Mesenchymal stem cell (in vitro differentiated cells and primary cell): ENCODE measurements at regions not wholly inside any gene's neighbourhood (a gene's known extent, or its start where the extent isn't known, plus 50 kb on each side); places are given as distances from the start of the nearest gene placed in this dataset.

Experiments
- DNase-seq: peaks from one replicate; pipeline ENCODE4 v3.0.0-alpha.2; 2013
- H2AFZ ChIP-seq: one replicate; pipeline ENCODE4 v1.6.1; 2013; ENCODE audit warnings: low read depth, mild to moderate bottlenecking, control low read depth, inconsistent platforms, low read length, moderate library complexity
- H2AK5ac ChIP-seq: 2 replicates; pipeline ENCODE4 v1.6.1; 2013; ENCODE audit warnings: low read length, moderate library complexity, mild to moderate bottlenecking, inconsistent platforms; ENCODE audit not compliant: severe bottlenecking
- H2BK120ac ChIP-seq: one replicate; pipeline ENCODE4 v1.6.1; 2013; ENCODE audit warnings: low read depth, mild to moderate bottlenecking, inconsistent platforms, low read length, moderate library complexity
- H2BK12ac ChIP-seq, 2 experiments: one replicate each; pipeline ENCODE4 v1.6.1; 2013; ENCODE audit warnings: inconsistent platforms in 2 of 2, low read length in 2 of 2, mild to moderate bottlenecking in 2 of 2, moderate library complexity in 2 of 2, control low read depth in 1 of 2
- H2BK15ac ChIP-seq: one replicate; pipeline ENCODE4 v1.6.1; 2013; ENCODE audit warnings: mild to moderate bottlenecking, low read depth, inconsistent platforms; ENCODE audit not compliant: poor library complexity, severe bottlenecking
- H2BK5ac ChIP-seq: 2 replicates; pipeline ENCODE4 v1.6.1; 2013; ENCODE audit warnings: low read depth, mild to moderate bottlenecking, low read length, control low read depth, inconsistent platforms; ENCODE audit not compliant: poor library complexity, severe bottlenecking
- H3K14ac ChIP-seq, 2 experiments: one replicate each; pipeline ENCODE4 v1.6.1; 2013; ENCODE audit warnings: inconsistent platforms in 2 of 2, low read length in 2 of 2, control low read depth in 1 of 2, mild to moderate bottlenecking in 1 of 2, moderate library complexity in 1 of 2
- H3K18ac ChIP-seq, 2 experiments: one replicate each; pipeline ENCODE4 v1.6.1; 2013; ENCODE audit warnings: inconsistent platforms in 2 of 2, low read length in 2 of 2, control low read depth in 1 of 2, low read depth in 1 of 2, mild to moderate bottlenecking in 1 of 2
- H3K23ac ChIP-seq, 2 experiments: one replicate each; pipeline ENCODE4 v1.6.1; 2013; ENCODE audit warnings: inconsistent platforms in 2 of 2, low read length in 2 of 2, mild to moderate bottlenecking in 2 of 2, moderate library complexity in 2 of 2, control low read depth in 1 of 2
- H3K27ac ChIP-seq: 2 replicates; pipeline ENCODE4 v1.5.1; 2013; ENCODE audit warnings: mild to moderate bottlenecking, moderate library complexity, low read length, control low read depth, inconsistent platforms; ENCODE audit not compliant: poor library complexity, severe bottlenecking
- H3K27me3 ChIP-seq, 2 experiments: 2 replicates each; pipeline versions ENCODE4 v1.6.1 to v1.7.0; 2013; ENCODE audit warnings: low read length in 2 of 2, mild to moderate bottlenecking in 2 of 2, moderate library complexity in 2 of 2, control low read depth in 1 of 2, inconsistent platforms in 1 of 2; ENCODE audit not compliant: control insufficient read depth in 1 of 2, insufficient read depth in 1 of 2
- H3K36me3 ChIP-seq, 2 experiments: 2 replicates each; pipeline versions ENCODE4 v1.6.1 to v1.7.0; 2013; ENCODE audit warnings: low read length in 2 of 2, control low read depth in 1 of 2, inconsistent platforms in 1 of 2, low read depth in 1 of 2, mild to moderate bottlenecking in 1 of 2; ENCODE audit not compliant: insufficient read depth in 2 of 2, control insufficient read depth in 1 of 2
- H3K4ac ChIP-seq, 2 experiments: one replicate each; pipeline ENCODE4 v1.6.1; 2013; ENCODE audit warnings: inconsistent platforms in 2 of 2, low read length in 2 of 2, mild to moderate bottlenecking in 2 of 2, moderate library complexity in 2 of 2, control low read depth in 1 of 2, low read depth in 1 of 2
- H3K4me1 ChIP-seq: 2 replicates; pipeline ENCODE4 v1.6.1; 2013; ENCODE audit warnings: low read depth, low read length, control low read depth; ENCODE audit not compliant: control insufficient read depth, insufficient read depth
- H3K4me2 ChIP-seq: 2 replicates; pipeline ENCODE4 v1.6.1; 2013; ENCODE audit warnings: low read length, mild to moderate bottlenecking, inconsistent platforms; ENCODE audit not compliant: poor library complexity, severe bottlenecking
- H3K4me3 ChIP-seq, 2 experiments: 2 replicates each; pipeline versions ENCODE4 v1.5.1 to v1.7.0; 2013; ENCODE audit warnings: low read length in 2 of 2, mild to moderate bottlenecking in 2 of 2, control low read depth in 1 of 2, low read depth in 1 of 2; ENCODE audit not compliant: insufficient read depth in 1 of 2
- H3K79me1 ChIP-seq: replicated peaks from 2 replicates; pipeline ENCODE4 v1.6.1; 2013; ENCODE audit warnings: mild to moderate bottlenecking, control low read depth, low read length, inconsistent platforms; ENCODE audit not compliant: poor library complexity, severe bottlenecking
- H3K9ac ChIP-seq: 2 replicates; pipeline ENCODE4 v1.7.0; 2013; ENCODE audit warnings: mild to moderate bottlenecking, low read length, moderate library complexity
- H3K9me3 ChIP-seq: 2 replicates; pipeline ENCODE4 v1.7.0; 2013; ENCODE audit warnings: mild to moderate bottlenecking, low read length; ENCODE audit not compliant: control insufficient read depth
- H4K8ac ChIP-seq: one replicate; pipeline ENCODE4 v1.6.1; 2013; ENCODE audit warnings: inconsistent platforms, mild to moderate bottlenecking, low read length, moderate library complexity
- H4K91ac ChIP-seq: one replicate; pipeline ENCODE4 v1.6.1; 2013; ENCODE audit warnings: mild to moderate bottlenecking, low read length, inconsistent platforms
- WGBS: methylation state at CpG from one replicate; pipeline ENCODE4 v1.1.7; 2013; ENCODE audit warnings: mixed read lengths; 5-methylcytosine and 5-hydroxymethylcytosine counted together

DNA sequence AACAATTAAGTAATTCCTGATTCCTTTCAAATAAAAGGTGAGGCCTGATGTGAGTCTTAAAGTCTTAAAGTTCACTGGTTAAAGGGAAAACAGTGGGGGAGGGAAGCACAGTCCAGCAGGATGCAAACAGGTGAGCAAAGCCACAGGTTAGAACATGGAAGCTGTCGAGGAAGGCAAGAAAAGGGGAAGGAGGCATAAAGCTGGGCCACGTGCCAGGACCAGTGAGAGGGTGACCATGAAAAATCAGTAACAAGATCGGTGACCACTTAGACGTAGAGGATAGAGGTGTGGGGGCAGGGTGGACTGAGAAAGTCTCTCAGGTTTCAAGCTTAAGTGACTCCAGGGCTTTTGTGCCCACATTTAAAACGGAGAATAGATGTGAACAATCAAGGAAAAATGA, 231.3 kb downstream of the SETD4 start:
- H3K23ac ChIP-seq: no peak overlapping the region
- no peak overlapping the region for H3K9ac ChIP-seq
- no peaks in the 10 kb centered on the region for H3K9me3 ChIP-seq
- H2BK12ac ChIP-seq: no peak overlapping the region
- H3K14ac ChIP-seq: no peak overlapping the region
- no peak overlapping the region for H2AFZ ChIP-seq
- no peak overlapping the region for H2BK15ac ChIP-seq
- no peak overlapping the region for H3K4me3 ChIP-seq
- H3K36me3 ChIP-seq: peaks cover 0 to 3% of the 10 kb centered on the region in 2 experiments
- DNase-seq: no peak
- no peak overlapping the region for H3K4me2 ChIP-seq
- H2BK120ac ChIP-seq: no peak overlapping the region
- H3K18ac ChIP-seq: no peak overlapping the region
- WGBS: 84% methylated on average over 5 of the region's 5 CpGs
- H4K8ac ChIP-seq: no peak overlapping the region
- no peaks in the 10 kb centered on the region for H3K79me1 ChIP-seq
- no peaks in the 10 kb centered on the region for H3K4me1 ChIP-seq
- H3K27ac ChIP-seq: no peak overlapping the region
- no peak overlapping the region for H2BK5ac ChIP-seq
- H2AK5ac ChIP-seq: no peak overlapping the region
- H3K27me3 ChIP-seq: peaks cover 0 to 6% of the 10 kb centered on the region in 2 experiments
- H4K91ac ChIP-seq: no peak overlapping the region
- no peak overlapping the region for H3K4ac ChIP-seq

DNA sequence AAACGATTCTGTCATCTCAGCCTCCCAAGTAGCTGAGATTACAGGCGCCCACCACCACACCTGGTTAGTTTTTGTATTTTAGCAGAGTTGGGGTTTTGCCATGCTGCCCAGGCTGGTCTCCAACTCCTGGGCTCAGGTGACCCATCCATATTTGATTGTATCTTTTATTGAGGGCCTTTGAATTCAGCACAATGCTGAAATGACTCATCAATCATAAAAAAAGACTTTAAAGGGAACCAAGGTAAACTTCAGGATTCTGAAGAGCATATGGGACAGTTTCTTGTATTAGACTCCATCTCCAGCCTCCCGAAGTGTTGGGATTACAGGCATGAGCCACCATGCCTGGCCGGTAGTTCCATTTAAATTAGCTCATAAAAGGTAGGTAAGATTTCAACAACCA, 232.2 kb downstream of the SETD4 start:
- DNase-seq: no peak
- H3K4me2 ChIP-seq: no peak overlapping the region

DNA sequence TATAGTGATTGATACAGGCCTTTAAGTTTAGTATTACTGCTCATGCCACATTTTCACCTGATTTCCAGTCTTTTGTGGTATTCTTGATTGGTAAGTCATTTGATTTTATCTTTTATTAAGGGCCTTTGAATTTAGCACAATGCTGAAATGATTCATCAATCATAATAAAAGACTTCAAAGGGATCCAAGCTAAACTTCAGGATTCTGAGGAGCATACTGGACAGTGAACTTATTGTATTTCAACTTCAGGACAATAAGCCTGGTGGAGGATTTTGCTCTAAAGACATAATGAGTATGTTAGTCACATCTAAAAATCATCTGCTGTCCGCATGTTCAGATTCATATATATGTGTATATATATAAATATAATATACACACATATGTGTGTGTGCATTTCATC, 233.3 kb downstream of the SETD4 start:
- Histone ChIP-seq H3K9ac (no peak overlapping the region), H2BK120ac (no peak overlapping the region), H3K18ac (no peak overlapping the region), H3K4ac (no peak overlapping the region), H3K36me3 (peaks cover 0 to 3% of the 10 kb centered on the region in 2 experiments), H2BK5ac (no peak overlapping the region), H3K4me2 (no peak overlapping the region), H4K8ac (no peak overlapping the region), H2BK15ac (no peak overlapping the region), H3K23ac (no peak overlapping the region), H3K4me1 (no peaks in the 10 kb centered on the region), H3K9me3 (no peaks in the 10 kb centered on the region), H3K79me1 (no peaks in the 10 kb centered on the region), H2BK12ac (no peak overlapping the region), H3K27ac (no peak overlapping the region), H3K4me3 (no peak overlapping the region), H3K14ac (no peak overlapping the region), H2AK5ac (no peak overlapping the region), H4K91ac (no peak overlapping the region), H3K27me3 (peaks cover 0 to 10% of the 10 kb centered on the region in 2 experiments), H2AFZ (no peak overlapping the region)
- no CpG with 5 or more reads among the region's 1 CpG for WGBS
- no peak for DNase-seq

More for the DNA sequence above, 232.2 kb downstream of the SETD4 start:
- H2BK15ac ChIP-seq: no peak overlapping the region
- no peak overlapping the region for H3K9ac ChIP-seq
- H3K4me1 ChIP-seq: no peaks in the 10 kb centered on the region
- no peak overlapping the region for H3K23ac ChIP-seq
- H2AK5ac ChIP-seq: no peak overlapping the region
- H3K9me3 ChIP-seq: no peaks in the 10 kb centered on the region
- no peak overlapping the region for H3K4ac ChIP-seq
- H3K27ac ChIP-seq: no peak overlapping the region
- H2AFZ ChIP-seq: no peak overlapping the region
- H2BK5ac ChIP-seq: no peak overlapping the region
- H3K36me3 ChIP-seq: peaks cover 0 to 3% of the 10 kb centered on the region in 2 experiments
- WGBS: 97% methylated on average over 4 of the region's 4 CpGs
- H4K8ac ChIP-seq: no peak overlapping the region
- no peak overlapping the region for H3K18ac ChIP-seq
- no peaks in the 10 kb centered on the region for H3K79me1 ChIP-seq
- no peak overlapping the region for H3K4me3 ChIP-seq
- H3K14ac ChIP-seq: no peak overlapping the region
- peaks cover 0 to 10% of the 10 kb centered on the region in 2 experiments for H3K27me3 ChIP-seq
- no peak overlapping the region for H2BK120ac ChIP-seq
- no peak overlapping the region for H4K91ac ChIP-seq
- no peak overlapping the region for H2BK12ac ChIP-seq

DNA sequence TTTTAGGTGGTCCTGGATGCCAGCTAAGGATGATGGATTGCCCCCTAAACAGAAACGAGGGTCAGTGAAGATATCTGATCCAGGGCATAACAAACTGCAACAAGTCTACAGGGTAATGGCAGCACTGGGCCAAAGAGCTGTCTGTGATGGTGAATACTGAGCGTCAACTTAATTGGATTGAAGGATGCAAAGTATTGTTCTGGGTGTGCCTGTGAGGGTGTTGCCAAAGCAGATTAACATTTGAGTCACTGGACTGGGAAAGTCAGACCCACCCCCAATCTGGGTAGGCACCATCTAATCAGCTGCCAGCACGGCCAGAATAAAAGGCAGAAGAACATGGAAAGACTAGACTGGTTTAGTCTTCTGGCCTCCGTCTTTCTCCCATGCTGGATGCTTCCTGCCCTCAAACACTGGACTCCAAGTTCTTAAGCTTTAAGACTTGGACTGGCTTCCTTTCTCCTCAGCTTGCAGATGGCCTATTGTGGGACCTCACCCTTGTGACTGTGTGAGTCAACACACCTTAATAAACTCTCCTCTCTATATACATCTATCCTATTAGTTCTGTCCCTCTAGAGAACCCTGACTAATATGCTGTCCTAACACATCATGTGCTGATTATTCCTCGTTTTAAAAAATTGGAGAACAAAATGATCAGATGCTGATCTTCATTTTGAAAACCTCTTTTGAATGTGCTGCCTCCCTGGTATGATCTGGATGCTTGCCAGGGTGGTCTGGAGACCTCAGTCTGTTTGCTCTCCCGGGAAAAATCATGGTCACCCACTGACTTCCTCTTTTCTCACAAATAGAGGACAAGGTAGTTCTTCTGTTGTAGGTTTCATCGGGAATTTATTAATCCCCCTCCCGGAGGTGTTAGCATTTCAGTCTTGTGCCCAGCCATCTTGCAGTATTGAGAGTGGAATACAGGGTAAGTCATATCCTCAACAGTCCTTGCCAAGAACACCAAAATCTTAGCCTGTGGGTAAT, 234.7 kb downstream of the SETD4 start:
- no peak for DNase-seq
- H3K4me3 ChIP-seq: no peak overlapping the region
- H2AFZ ChIP-seq: no peak overlapping the region
- H3K27ac ChIP-seq: no peak overlapping the region
- no peaks in the 10 kb centered on the region for H3K9me3 ChIP-seq
- no peak overlapping the region for H3K4ac ChIP-seq
- no peak overlapping the region for H3K9ac ChIP-seq
- no peak overlapping the region for H4K91ac ChIP-seq
- whole genome bisulfite sequencing: 87% methylated on average over 6 of the region's 8 CpGs
- H2AK5ac ChIP-seq: no peak overlapping the region
- no peak overlapping the region for H3K14ac ChIP-seq
- H2BK120ac ChIP-seq: no peak overlapping the region
- no peak overlapping the region for H2BK12ac ChIP-seq
- H3K4me2 ChIP-seq: no peak overlapping the region
- H3K23ac ChIP-seq: no peak overlapping the region
- H3K4me1 ChIP-seq: no peaks in the 10 kb centered on the region
- no peak overlapping the region for H2BK5ac ChIP-seq
- H4K8ac ChIP-seq: no peak overlapping the region
- H3K79me1 ChIP-seq: no peaks in the 10 kb centered on the region
- no peaks in the 10 kb centered on the region for H3K36me3 ChIP-seq
- H2BK15ac ChIP-seq: no peak overlapping the region
- H3K18ac ChIP-seq: no peak overlapping the region
- H3K27me3 ChIP-seq: peaks cover 0 to 10% of the 10 kb centered on the region in 2 experiments
